Hepatocyte (in vitro differentiated cells): ENCODE measurements at regions not wholly inside any gene's neighbourhood (a gene's known extent, or its start where the extent isn't known, plus 50 kb on each side); places are given as distances from the start of the nearest gene placed in this dataset.

Experiments
- CTCF ChIP-seq: fragments of 200-600 bp; sonication (generic); IDR thresholded peaks from 2 replicates; pipeline ENCODE4 v1.5.1; 2016; ENCODE audit warnings: antibody characterized with exemption, mild to moderate bottlenecking; ENCODE audit not compliant: poor library complexity
- EZH2 ChIP-seq: fragments of 200-600 bp; sonication (generic); IDR thresholded peaks from 2 replicates; pipeline ENCODE4 v1.6.1; 2016; ENCODE audit warnings: antibody characterized with exemption, mild to moderate bottlenecking, borderline replicate concordance

- TF ChIP-seq CTCF (no peak), EZH2 (no peak)
Measured at GRCh38 chr7:53996876-53997275, 545.3 kb upstream of the VSTM2A start.
